Esophagus muscularis mucosa (tissue), 4 donors: ENCODE measurements at regions not wholly inside any gene's neighbourhood (a gene's known extent, or its start where the extent isn't known, plus 50 kb on each side); places are given as distances from the start of the nearest gene placed in this dataset.

Experiments
- CTCF ChIP-seq, 3 experiments: fragments of 200-600 bp in 2 of 3; fragments of 450-650 bp in 1 of 3; sonication (generic) in 2 of 3; IDR thresholded peaks; one replicate each; pipeline ENCODE4 v1.5.1; 2017 to 2019; ENCODE audit warnings: antibody characterized with exemption in 3 of 3, mild to moderate bottlenecking in 2 of 3, moderate library complexity in 1 of 3
- EP300 ChIP-seq: sonication (generic); formaldehyde crosslinking; IDR thresholded peaks from one replicate; pipeline ENCODE4 v1.6.1; 2017; ENCODE audit warnings: antibody characterized with exemption
- POLR2A ChIP-seq: fragments of 450-650 bp; IDR thresholded peaks from one replicate; pipeline ENCODE4 v1.6.1; 2017; ENCODE audit warnings: antibody characterized with exemption, moderate library complexity, mild to moderate bottlenecking, low read depth
- POLR2AphosphoS5 ChIP-seq, 2 donors: sonication (generic); formaldehyde crosslinking; IDR thresholded peaks; one replicate each; pipeline ENCODE4 v1.6.1; 2017; ENCODE audit warnings: antibody characterized with exemption in 2 of 2

DNA sequence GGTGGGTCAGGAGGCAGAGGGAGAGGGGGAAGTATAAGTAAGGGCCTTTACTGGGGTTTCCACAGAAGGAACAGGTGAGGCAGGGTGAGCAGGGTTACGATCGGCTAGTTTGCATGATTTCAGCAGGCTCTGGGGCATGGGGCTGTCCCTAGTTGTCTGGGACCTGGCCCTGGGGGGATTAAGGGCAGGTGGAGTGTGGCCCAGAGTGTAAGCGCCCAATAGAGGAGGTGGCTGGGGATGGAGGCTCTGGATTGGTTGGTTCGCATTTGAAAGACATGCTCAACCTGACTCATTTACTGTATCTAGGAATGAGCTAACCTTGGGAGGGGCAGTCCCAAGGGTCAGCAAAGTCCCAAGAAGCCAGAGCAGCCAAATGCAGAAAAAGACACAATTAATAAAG, 230.3 kb downstream of the MAP2K4 start:
- TF ChIP-seq CTCF (IDR thresholded peaks at IDR 0.05) (no peak), POLR2A (no peak), EP300 (no peak), POLR2AphosphoS5 (IDR thresholded peaks at IDR 0.05) (no peak)
